ENCODE measurements at regions not wholly inside any gene's neighbourhood (a gene's known extent, or its start where the extent isn't known, plus 50 kb on each side); places are given as distances from the start of the nearest gene placed in this dataset.

DNA sequence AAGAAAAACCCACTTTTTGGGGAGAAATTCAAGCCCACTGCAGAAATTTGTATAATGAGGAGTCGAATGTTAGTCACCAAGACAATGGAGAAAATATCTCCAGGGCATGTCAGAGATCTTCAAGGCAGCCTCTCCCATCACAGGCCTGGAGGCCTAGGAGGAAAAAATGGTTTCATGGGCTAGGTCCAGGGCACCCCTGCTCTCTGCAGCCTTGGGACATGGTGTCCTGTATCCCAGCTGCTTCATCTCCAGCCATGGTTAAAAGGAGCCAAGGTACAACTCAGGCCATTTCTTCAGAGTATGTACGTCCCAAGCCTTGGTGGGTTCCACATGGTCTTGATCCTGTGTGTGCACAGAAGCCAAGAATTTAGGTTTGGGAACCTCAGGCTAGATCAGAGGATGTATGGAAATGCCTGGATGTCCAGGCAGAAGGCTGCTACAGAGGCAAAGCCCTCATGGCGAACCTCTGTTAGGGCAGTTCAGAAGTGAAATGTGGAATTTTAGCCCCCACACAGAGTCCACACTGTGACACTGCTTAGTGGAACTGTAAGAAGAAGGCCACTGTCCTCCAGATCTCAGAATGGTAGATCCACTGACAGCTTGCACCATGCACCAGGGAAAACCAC is 561.4 kb downstream of the ISL1 start:
- no peak for TF ChIP-seq EZH2 (IDR thresholded peaks at IDR 0.05; ENCODE audit: insufficient read depth, low read length)
- TF ChIP-seq, protein P1, sequence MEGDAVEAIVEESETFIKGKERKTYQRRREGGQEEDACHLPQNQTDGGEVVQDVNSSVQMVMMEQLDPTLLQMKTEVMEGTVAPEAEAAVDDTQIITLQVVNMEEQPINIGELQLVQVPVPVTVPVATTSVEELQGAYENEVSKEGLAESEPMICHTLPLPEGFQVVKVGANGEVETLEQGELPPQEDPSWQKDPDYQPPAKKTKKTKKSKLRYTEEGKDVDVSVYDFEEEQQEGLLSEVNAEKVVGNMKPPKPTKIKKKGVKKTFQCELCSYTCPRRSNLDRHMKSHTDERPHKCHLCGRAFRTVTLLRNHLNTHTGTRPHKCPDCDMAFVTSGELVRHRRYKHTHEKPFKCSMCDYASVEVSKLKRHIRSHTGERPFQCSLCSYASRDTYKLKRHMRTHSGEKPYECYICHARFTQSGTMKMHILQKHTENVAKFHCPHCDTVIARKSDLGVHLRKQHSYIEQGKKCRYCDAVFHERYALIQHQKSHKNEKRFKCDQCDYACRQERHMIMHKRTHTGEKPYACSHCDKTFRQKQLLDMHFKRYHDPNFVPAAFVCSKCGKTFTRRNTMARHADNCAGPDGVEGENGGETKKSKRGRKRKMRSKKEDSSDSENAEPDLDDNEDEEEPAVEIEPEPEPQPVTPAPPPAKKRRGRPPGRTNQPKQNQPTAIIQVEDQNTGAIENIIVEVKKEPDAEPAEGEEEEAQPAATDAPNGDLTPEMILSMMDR (IDR thresholded peaks at IDR 0.05; ENCODE audit: insufficient read depth, low read depth, low read length), result no peak

Measured in astrocyte (in vitro differentiated cells and primary cell).